ENCODE measurements at regions not wholly inside any gene's neighbourhood (a gene's known extent, or its start where the extent isn't known, plus 50 kb on each side); places are given as distances from the start of the nearest gene placed in this dataset.

DNA sequence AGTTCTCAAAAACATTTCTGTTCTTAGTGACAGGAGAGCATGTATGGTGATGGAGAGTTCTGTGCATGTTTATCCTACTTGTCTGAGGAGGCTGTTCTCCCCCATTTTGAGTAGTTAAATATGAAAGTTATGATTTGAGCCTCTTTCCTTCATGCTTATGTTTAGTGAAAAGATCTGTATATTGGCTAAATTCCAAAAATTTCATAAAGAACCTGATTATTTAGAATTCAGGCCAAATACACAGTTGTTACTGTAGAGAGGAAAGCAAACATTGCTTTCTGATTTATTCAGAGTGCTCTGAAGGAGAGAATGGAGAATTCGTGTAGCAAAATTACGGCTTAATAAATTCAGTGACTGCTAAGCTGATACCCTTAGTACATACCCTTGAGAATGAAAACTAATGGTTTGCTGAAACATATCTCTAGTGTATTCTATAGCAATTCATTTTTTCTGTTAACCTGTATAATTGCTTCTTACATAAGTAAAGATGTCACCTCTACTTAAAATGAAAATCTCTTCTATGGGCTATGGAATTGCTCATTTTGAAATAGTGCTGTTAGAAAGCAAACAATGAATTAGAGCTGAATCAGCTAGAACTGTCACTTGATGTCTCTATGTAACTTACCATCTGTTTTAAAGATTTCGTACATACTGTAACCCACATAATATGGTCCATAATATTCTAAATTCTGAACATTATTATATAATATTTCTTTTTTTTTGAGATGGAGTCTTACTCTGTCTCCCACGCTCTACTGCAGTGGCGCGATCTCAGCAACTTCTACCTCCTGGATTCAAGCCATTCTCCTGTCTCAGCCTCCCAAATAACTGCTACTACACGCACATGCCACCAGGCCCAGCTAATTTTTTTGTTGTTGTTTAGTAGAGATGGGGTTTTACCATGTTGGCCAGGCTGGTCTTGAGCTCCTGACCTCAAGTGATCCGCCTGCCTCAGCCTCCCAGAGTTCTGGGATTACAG lies 417.0 kb upstream of the RGS6 start:
- DNase-seq, result no peak

GRCh38 chr14:71521238-71522135 lies 410.7 kb upstream of the RGS6 start:
- no peak for DNase-seq

GRCh38 chr14:71523630-71524319 lies 408.5 kb upstream of the RGS6 start:
- DNase-seq, result no peak

DNA sequence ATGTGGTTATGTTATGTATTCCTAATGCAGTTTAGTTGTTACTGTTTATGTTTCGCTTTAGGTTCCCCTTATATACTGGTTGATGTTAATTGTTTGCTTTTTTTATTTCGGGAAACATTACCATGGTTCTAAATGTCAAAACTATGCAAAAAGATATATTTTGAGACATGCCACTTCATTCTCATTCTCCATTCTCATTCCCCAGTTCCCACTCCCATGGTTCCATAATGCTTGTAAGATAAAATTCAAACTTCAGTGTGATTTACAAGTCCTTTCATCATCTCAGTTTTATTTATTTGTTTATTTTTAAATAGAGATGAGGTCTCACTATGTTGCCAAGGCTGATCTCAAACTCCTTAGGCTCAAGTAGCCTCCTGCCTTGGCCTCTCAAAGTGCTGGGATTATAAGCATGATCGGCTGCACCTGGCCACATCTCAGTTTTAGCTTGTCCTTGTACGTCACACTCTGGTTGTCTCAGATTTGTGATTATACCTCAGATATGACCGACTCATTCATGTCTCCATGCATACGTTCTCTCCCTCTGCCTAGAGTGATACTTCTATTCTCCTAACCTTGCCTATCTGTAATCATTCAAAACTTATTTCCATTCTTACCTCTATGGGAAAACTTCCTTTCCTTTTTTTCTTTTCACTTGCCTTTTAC lies 407.8 kb upstream of the RGS6 start:
- DNase-seq, result no peak

DNA sequence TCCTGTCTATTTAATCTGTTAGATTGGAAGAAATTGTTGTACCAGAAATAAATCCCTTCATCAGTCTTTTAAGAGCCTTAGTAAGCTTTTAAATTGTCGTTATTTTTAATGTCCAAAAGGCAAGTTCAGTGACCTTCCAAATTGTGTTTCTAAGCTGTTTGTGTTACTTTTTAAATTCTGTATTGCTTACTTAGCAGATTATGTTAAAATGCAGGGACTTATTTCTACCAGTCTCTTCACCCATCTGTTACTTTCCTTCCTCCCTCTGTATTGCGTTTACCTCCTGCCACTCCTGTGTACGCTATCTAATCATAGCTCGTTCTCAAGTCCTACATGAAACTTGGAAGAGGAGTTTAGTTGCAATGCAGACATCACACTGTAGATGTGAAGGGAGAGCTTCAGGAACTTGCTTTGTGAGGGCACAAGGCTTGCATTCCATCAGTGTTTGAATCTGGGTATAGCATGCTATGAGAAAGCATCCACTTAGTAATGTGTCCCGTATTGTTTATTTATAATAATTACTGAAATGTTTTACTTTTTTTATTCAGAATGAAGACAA lies 406.5 kb upstream of the RGS6 start:
- no peak for DNase-seq

DNA sequence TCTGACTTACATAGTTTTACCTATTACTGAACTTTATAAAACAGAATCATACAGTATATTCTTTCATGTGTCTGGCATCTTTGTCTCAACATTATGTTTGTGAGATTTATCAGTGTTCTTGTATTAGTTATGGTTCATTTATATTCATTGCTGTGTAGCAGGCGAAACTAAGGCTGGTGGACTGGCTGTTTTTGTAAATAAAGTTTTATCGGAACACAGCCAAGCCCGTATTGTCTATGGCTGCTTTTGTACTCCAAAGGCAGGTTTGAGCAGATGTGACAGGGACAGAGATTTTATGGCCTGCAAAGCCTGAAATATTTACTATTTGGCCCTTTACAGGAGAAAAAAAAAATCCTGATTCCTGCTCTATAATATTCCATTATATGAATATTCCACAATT lies 405.8 kb upstream of the RGS6 start:
- no peak for DNase-seq

DNA sequence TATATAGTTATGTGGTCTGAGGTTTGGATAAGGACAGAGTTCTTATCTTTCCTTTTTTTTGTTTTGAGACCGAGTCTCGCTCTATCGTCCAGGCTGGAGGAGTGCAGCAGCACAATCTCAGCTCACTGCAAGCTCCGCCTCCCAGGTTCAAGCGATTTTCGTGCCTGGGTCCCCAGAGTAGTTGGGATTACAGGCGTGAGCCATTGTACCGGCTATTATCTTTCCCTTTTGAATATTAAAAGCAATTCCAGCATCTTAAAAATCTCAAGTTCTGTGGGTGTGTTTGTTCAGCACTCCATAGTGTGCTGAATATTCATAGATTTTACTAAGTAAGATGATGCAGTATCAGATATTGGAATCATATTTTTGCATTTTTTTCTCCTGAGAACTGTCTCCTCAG lies 404.4 kb upstream of the RGS6 start:
- DNase-seq, result no peak

DNA sequence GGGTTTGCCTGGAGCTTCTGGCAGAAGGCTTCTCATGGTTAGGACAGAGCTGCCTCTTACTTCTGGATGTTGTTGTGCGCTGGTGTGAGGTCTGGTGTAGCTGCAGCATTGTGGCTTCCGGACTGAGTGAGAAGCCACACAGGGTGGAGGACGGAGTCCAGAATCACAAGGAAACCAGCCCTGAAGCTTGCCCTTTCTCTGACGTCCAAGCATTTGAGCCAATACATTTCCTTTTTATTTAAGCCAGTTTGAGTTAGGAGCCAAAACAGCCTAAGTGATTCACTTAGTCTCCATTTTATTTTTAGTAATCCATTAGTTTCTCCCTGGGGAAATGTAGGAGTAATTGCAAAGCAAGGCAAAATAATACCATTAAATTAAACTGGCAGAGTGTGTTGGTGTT lies 402.4 kb upstream of the RGS6 start:
- no peak for DNase-seq

DNA sequence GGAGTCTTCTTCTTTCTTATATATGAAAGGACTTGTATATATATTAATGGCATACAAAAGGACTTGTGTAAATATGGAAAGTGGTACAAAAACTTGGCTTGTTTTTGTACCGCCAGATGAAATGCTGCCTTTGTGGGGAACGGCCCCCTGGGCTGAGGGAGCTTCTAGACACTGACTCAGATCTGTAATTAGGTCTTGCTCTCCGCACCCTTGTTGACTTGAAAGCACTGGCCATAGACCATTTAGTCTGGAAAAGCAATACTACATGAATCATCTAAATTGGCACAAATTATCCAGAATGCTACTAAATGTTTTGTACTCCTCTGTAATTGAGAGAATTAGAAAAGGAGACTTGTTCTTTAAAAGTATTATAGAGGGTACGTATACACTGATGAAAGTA lies 399.9 kb upstream of the RGS6 start:
- DNase-seq, result no peak

DNA sequence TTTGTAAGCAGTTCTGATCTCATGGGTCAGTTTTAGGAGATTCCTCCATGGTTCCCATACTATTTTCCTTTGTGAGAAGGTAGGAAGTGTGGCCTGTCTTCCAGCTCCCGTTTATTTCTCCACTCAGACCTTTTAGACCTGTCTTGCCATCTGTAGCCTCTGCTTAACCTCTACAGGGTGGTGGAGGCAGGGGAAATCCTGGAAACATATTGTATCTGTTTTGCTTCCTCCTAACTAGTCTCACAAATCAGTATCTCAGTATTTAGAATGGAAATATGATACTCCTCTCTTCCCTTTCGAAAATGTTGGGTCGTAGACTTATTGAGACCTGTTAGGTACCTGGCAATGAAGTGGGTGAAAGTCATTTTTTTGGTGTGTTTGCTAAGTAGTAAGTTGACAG lies 399.4 kb upstream of the RGS6 start:
- no peak for DNase-seq

DNA sequence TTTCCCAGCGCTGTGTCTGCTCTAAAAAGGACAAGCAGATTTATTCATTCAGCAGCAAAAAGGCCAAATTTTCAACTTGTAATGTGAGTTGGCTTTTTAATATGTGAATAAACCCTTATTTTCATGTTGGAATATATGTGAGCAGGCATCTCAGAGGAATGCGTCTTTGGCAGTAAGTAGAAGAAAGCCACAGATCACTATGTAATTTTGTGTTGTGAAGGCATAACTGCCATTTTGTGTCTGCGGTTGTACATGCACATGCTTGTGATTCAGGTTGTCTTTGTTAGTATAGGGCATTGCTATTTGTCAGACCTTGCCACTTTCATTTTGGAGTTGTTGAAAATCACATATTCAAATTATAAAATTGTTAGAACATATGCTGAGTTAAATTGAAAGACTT lies 398.8 kb upstream of the RGS6 start:
- DNase-seq, result no peak

- DNase-seq, result no peak
Measured at GRCh38 chr14:71533800-71534199, 398.4 kb upstream of the RGS6 start.

DNA sequence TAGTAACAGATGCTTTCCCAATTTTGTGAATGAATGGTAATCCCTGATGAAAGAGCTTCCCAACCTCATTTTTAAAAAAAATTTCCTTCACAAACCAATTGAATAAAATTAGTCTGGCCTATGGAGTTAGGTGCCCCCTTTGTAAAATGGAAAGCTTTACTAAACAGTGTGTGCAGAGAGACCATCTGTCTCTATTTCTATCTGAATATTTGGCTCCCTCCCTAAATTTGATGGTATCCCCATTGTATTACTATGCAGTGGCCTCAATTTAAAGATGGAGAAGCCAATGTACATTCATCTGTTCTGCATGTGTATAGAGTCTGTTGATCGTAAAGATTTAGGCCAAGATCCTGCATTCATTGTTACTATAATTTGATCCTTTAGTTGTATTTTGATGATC lies 397.7 kb upstream of the RGS6 start:
- no peak for DNase-seq

DNA sequence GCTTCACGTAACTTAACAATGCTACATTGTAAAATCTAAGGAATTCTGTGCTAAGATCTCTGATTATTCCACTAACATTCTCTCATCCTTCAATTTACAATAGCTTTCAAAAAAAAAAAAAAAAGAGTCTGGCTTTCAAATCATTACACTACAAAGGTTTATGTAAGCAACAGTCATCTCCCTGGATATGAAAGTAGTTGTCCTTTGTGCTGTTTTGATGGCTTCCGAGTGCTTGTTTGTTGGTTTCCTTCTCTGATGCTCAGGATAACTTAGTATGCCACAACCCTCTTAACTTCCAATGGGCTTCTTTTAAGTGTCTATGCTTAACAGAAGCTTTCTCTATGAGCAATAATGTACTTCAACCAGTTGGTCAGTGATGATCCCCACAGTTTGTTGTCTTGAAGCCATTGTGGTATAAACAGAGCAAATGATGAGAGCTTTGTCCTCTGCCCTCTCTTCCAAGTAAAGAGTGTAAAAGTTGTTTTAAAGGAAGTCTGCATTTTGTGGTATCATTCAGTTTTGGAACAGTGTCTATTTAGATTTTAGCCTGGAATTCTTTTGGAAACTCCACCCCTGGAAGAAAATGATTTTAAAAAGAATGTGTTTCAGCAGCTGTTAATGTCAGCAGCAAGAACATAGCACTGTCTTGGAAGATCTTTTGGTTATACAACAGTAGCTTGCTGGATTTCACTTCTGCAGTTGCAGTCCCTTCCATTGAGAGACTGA lies 396.1 kb upstream of the RGS6 start:
- no peak for DNase-seq

GRCh38 chr14:71536927-71537772 lies 395.1 kb upstream of the RGS6 start:
- DNase-seq, result no peak

DNA sequence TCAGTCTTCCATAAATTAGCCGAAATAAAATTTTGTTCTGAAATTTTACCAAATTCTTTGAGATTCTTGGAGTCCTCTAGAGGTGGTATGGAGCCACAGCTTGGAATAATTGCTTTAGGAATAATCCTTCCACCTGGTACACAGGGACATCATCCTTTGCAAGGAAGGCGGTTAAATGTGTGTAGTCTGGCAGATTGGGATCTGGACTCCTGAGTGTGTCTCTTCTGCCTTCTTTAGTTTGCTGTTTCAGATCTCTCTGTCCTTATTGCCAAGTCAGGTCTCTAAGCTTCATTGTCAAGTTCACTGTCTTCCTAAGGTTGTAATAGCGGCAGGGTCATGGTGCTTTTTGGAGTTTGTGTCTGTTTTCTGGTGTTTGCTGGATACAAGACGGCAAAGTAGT lies 393.9 kb upstream of the RGS6 start:
- no peak for DNase-seq

DNA sequence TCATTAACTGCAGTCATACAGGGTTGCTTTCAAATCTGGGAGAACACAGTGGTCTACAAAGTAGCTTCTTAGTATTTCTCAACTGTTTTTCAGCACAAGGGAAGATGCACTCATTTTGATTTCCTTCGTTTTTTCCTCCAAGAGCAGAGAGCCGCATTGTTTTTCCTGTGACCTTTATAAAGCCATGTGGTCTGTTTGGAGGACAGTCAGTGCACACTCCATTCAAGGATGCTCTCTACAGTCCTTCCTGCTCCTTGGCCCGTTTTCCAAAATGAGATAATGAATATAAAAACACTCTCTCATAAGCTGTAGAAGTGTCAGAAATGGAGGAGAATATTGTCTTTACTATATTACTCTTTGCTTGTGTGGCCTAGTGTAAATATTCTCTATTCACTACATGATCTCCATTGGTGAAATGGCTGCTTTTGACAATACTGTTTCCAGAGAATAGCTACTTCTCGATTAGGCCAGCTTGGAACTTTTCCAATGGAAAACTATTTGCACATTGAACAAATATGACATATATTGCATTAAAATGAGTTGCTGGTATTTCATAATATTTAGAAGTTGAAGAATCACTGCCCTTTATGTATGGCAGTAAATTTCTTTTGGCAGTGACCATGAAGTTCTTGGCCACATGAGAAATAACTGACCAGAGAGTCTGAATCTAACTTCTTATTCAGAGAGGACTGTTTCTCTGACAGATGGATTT lies 393.1 kb upstream of the RGS6 start:
- no peak for DNase-seq

- DNase-seq, result no peak
Measured at GRCh38 chr14:71539650-71540285, 392.5 kb upstream of the RGS6 start.

DNA sequence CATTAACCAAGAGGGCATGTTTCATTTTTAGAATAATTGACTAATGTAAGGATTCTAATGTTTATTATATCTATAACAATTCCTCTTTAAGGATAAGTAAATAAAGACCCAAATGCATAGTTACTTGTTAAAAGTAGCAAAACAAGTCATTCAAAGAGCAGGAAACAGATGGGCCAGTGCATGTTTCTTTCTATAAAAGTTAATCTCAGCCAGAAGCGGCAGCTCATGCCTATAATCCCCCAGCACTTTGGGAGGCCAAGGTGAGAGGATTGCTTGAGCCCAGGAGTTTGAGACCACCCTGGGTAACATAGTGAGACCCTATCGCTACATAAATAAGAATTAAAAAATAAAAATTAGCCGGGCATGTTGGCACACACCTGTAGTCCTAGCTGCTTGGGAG lies 391.0 kb upstream of the RGS6 start:
- DNase-seq, result no peak
